Neural cell (in vitro differentiated cells): ENCODE measurements at regions not wholly inside any gene's neighbourhood (a gene's known extent, or its start where the extent isn't known, plus 50 kb on each side); places are given as distances from the start of the nearest gene placed in this dataset.

Experiments used
- H2AFZ ChIP-seq: fragments of 200-600, 300-800 bp; sonication (generic), shearing (Covaris generic); 2 replicates; pipeline ENCODE4 v1.6.0; 2014; ENCODE audit warnings: low read depth, mild to moderate bottlenecking, antibody characterized with exemption, low read length, moderate library complexity
- H3F3A ChIP-seq: fragments of 200-600 bp; shearing (Covaris generic); 2 replicates; pipeline ENCODE4 v1.6.1; 2016; ENCODE audit warnings: mild to moderate bottlenecking, moderate library complexity, mixed read lengths, antibody characterized with exemption, low read length; ENCODE audit not compliant: insufficient read depth, poor library complexity, severe bottlenecking
- H3K27ac ChIP-seq: fragments of 200-600, 300-800 bp; sonication (generic), shearing (Covaris generic); 2 replicates; pipeline ENCODE4 v1.5.1; 2014; ENCODE audit warnings: mild to moderate bottlenecking, low read length, moderate library complexity
- H3K27me3 ChIP-seq: fragments of 300-800, 200-600 bp; sonication (generic), shearing (Covaris generic); 2 replicates; pipeline ENCODE4 v1.6.0; 2014; ENCODE audit warnings: mild to moderate bottlenecking, low read depth, low read length, moderate library complexity; ENCODE audit not compliant: insufficient read depth
- H3K36me3 ChIP-seq: fragments of 300-800, 200-600 bp; sonication (generic), shearing (Covaris generic); 2 replicates; pipeline ENCODE4 v1.5.1; 2014; ENCODE audit warnings: mild to moderate bottlenecking, antibody characterized with exemption, low read length, moderate library complexity; ENCODE audit not compliant: insufficient read depth
- H3K4me2 ChIP-seq: fragments of 300-800, 200-600 bp; sonication (generic), shearing (Covaris generic); 2 replicates; pipeline ENCODE4 v1.6.0; 2014; ENCODE audit warnings: mild to moderate bottlenecking, low read length
- H3K4me3 ChIP-seq: fragments of 300-800, 200-600 bp; sonication (generic), shearing (Covaris generic); 2 replicates; pipeline ENCODE4 v1.5.1; 2014; ENCODE audit warnings: mild to moderate bottlenecking, low read length, moderate library complexity
- H3K79me2 ChIP-seq: fragments of 200-600 bp; shearing (Covaris generic); replicated peaks from 2 replicates; pipeline ENCODE4 v1.6.0; 2014; ENCODE audit warnings: mild to moderate bottlenecking, low read length, moderate library complexity; ENCODE audit not compliant: insufficient read depth
- H3K9ac ChIP-seq: fragments of 300-800, 200-600 bp; sonication (generic), shearing (Covaris generic); 2 replicates; pipeline ENCODE4 v1.6.1; 2016; ENCODE audit warnings: mild to moderate bottlenecking, low read length, mixed read lengths
- H3K9me2 ChIP-seq: fragments of 200-600 bp; shearing (Covaris generic); 2 replicates; pipeline ENCODE4 v1.6.1; 2016; ENCODE audit warnings: mild to moderate bottlenecking, low read length, mixed read lengths; ENCODE audit not compliant: insufficient read depth
- H3K9me3 ChIP-seq: fragments of 200-600, 300-800 bp; sonication (generic), shearing (Covaris generic); 2 replicates; pipeline ENCODE4 v1.6.1; 2016; ENCODE audit warnings: mild to moderate bottlenecking, mixed run types, low read length, moderate library complexity, mixed read lengths
- H4K20me1 ChIP-seq: fragments of 200-600 bp; shearing (Covaris generic); 2 replicates; pipeline ENCODE4 v1.6.1; 2016; ENCODE audit warnings: mild to moderate bottlenecking, mixed run types; ENCODE audit not compliant: insufficient read depth
- EP300 ChIP-seq: fragments of 450-650 bp; conservative IDR thresholded peaks from 2 replicates; pipeline ENCODE4 v1.6.1; 2014; ENCODE audit warnings: antibody characterized with exemption, mild to moderate bottlenecking, moderate library complexity; ENCODE audit not compliant: poor library complexity, severe bottlenecking
- EZH2 ChIP-seq: fragments of 200-600, 300-800 bp; shearing (Covaris generic), sonication (generic); IDR thresholded peaks from 2 replicates; pipeline ENCODE4 v1.6.1; 2014; ENCODE audit warnings: antibody characterized with exemption, low read length, borderline replicate concordance, mild to moderate bottlenecking; ENCODE audit not compliant: insufficient read depth, poor library complexity, severe bottlenecking
- MXI1 ChIP-seq: fragments of 450-650 bp; conservative IDR thresholded peaks from 2 replicates; pipeline ENCODE4 v1.6.1; 2014; ENCODE audit warnings: antibody characterized with exemption, mild to moderate bottlenecking; ENCODE audit not compliant: poor library complexity, severe bottlenecking
- POLR2AphosphoS5 ChIP-seq: IDR thresholded peaks from 2 replicates; pipeline ENCODE4 v1.6.1; 2012
- RAD21 ChIP-seq: fragments of 450-650 bp; conservative IDR thresholded peaks from 2 replicates; pipeline ENCODE4 v1.6.1; 2014; ENCODE audit warnings: antibody characterized with exemption, mild to moderate bottlenecking, moderate library complexity
- REST ChIP-seq: IDR thresholded peaks from 2 replicates; pipeline ENCODE4 v1.6.1; 2012; ENCODE audit warnings: borderline replicate concordance
- SMC3 ChIP-seq: fragments of 450-650 bp; conservative IDR thresholded peaks from 2 replicates; pipeline ENCODE4 v1.6.1; 2014; ENCODE audit warnings: antibody characterized with exemption, mild to moderate bottlenecking, moderate library complexity; ENCODE audit not compliant: poor library complexity
- TAF1 ChIP-seq: IDR thresholded peaks from 2 replicates; pipeline ENCODE4 v1.6.1; 2012; ENCODE audit warnings: low read depth
- TF ChIP-seq, protein P1 (sequence below): fragments of 450-650 bp; IDR thresholded peaks from 2 replicates; pipeline ENCODE4 v1.5.1; 2014; ENCODE audit warnings: antibody characterized with exemption, mild to moderate bottlenecking, moderate library complexity; ENCODE audit not compliant: poor library complexity, severe bottlenecking

DNA sequence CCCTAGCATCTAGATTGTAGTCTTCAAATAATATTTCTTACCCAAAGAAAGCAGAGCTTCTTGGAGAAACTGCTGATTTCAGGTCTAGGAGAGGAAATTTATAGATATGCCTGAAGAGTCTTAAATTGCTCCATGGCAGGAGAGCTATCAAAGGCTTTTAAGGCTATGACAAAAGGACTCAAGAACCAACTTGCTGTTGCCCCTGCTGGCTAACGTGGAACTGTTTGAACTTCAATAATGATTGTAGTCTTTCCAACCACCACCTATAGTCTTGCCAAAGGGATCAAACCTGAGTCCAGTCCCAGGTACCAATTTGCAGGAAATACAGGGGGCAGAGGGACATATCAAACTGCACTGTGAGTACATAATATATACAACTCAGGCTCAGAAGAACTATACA lies 336.2 kb upstream of the ESRRG start:
- Histone ChIP-seq H3K4me3 (no peak overlapping the region), H3K9me3 (no peaks in the 10 kb centered on the region), H3K9me2 (no peaks in the 10 kb centered on the region), H3K27ac (no peak overlapping the region), H3K36me3 (no peaks in the 10 kb centered on the region), H3K27me3 (no peaks in the 10 kb centered on the region), H3F3A (no peaks in the 10 kb centered on the region), H3K4me2 (no peak overlapping the region), H3K9ac (no peak overlapping the region), H2AFZ (no peak overlapping the region), H4K20me1 (no peaks in the 10 kb centered on the region), H3K79me2 (no peaks in the 10 kb centered on the region)
- TF ChIP-seq, protein P1, sequence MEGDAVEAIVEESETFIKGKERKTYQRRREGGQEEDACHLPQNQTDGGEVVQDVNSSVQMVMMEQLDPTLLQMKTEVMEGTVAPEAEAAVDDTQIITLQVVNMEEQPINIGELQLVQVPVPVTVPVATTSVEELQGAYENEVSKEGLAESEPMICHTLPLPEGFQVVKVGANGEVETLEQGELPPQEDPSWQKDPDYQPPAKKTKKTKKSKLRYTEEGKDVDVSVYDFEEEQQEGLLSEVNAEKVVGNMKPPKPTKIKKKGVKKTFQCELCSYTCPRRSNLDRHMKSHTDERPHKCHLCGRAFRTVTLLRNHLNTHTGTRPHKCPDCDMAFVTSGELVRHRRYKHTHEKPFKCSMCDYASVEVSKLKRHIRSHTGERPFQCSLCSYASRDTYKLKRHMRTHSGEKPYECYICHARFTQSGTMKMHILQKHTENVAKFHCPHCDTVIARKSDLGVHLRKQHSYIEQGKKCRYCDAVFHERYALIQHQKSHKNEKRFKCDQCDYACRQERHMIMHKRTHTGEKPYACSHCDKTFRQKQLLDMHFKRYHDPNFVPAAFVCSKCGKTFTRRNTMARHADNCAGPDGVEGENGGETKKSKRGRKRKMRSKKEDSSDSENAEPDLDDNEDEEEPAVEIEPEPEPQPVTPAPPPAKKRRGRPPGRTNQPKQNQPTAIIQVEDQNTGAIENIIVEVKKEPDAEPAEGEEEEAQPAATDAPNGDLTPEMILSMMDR, result no peak
- TF ChIP-seq EP300, result no peak
- no peak for TF ChIP-seq TAF1
- TF ChIP-seq RAD21, result no peak
- TF ChIP-seq EZH2, result no peak
- TF ChIP-seq POLR2AphosphoS5, result no peak
- no peak for TF ChIP-seq SMC3
- no peak for TF ChIP-seq REST
- no peak for TF ChIP-seq MXI1

DNA sequence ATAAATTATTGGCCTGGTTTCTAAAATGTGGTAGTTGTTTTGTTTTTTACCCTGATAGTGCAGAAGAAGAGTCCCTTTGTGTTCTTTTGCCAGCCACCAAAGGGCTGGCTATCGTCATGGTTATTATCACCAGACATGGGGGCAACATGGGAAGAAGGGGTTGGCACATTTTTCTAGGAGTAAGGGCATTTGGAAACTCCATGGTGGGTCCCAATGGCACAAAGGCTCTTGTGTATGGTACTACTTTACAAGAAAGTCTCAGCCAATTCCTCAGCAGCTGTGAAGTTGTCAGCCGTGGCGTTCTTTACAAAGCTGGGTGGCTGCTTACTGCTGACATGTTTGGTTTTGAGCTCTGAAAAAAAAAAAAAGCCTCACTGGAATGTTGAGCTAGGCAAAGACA lies 330.4 kb upstream of the ESRRG start:
- Histone ChIP-seq H3K4me2 (no peak overlapping the region), H2AFZ (no peak overlapping the region), H3K9ac (no peak overlapping the region), H3K9me2 (no peaks in the 10 kb centered on the region), H3K36me3 (no peaks in the 10 kb centered on the region), H3K27me3 (no peaks in the 10 kb centered on the region), H3K4me3 (no peak overlapping the region), H4K20me1 (no peaks in the 10 kb centered on the region), H3F3A (no peaks in the 10 kb centered on the region), H3K27ac (no peak overlapping the region), H3K9me3 (no peaks in the 10 kb centered on the region), H3K79me2 (no peaks in the 10 kb centered on the region)
- TF ChIP-seq RAD21 (no peak), POLR2AphosphoS5 (no peak), TAF1 (no peak), REST (no peak), MXI1 (no peak), EP300 (no peak), SMC3 (no peak), EZH2 (no peak)
- TF ChIP-seq, protein P1, result no peak
